CD14-positive monocyte (primary cell): ENCODE measurements at regions not wholly inside any gene's neighbourhood (a gene's known extent, or its start where the extent isn't known, plus 50 kb on each side); places are given as distances from the start of the nearest gene placed in this dataset.

Source experiments
- DNase-seq, 3 donors: peaks; one replicate each; pipeline ENCODE4 v3.0.0-alpha.2; 2011 to 2022
- H2AFZ ChIP-seq: 2 replicates; pipeline ENCODE4 v1.6.0; 2012; ENCODE audit warnings: mild to moderate bottlenecking, low read depth, low read length, inconsistent platforms; ENCODE audit not compliant: insufficient read depth, poor library complexity, severe bottlenecking
- H3K27ac ChIP-seq, 2 donors: 1 replicate in 1 of 2; 2 replicates in 1 of 2; pipeline ENCODE4 v1.5.1; 2012 to 2013; ENCODE audit warnings: low read length in 2 of 2, control low read depth in 1 of 2, inconsistent platforms in 1 of 2, low read depth in 1 of 2, mild to moderate bottlenecking in 1 of 2
- H3K27me3 ChIP-seq, 2 donors: one replicate each; pipeline versions ENCODE4 v1.6.0 to v1.6.1; 2011 to 2013; ENCODE audit warnings: low read length in 2 of 2; ENCODE audit not compliant: control insufficient read depth in 2 of 2, insufficient read depth in 2 of 2
- H3K36me3 ChIP-seq, 2 donors: replicated peaks in 1 of 2; 1 replicate in 1 of 2; 2 replicates in 1 of 2; pipeline versions ENCODE4 v1.5.1 to v1.6.1; 2012 to 2013; ENCODE audit warnings: low read length in 2 of 2, control low read depth in 1 of 2, inconsistent platforms in 1 of 2, mild to moderate bottlenecking in 1 of 2; ENCODE audit not compliant: insufficient read depth in 2 of 2, control insufficient read depth in 1 of 2
- H3K4me1 ChIP-seq, 2 donors: 1 replicate in 1 of 2; 2 replicates in 1 of 2; pipeline versions ENCODE4 v1.5.1 to v1.6.1; 2012 to 2013; ENCODE audit warnings: low read length in 2 of 2, control low read depth in 1 of 2, inconsistent platforms in 1 of 2, mild to moderate bottlenecking in 1 of 2, moderate library complexity in 1 of 2; ENCODE audit not compliant: insufficient read depth in 2 of 2, control insufficient read depth in 1 of 2
- H3K4me2 ChIP-seq: replicated peaks from 2 replicates; pipeline ENCODE3; 2012; ENCODE audit warnings: low read length, moderate library complexity, mild to moderate bottlenecking; ENCODE audit not compliant: poor library complexity, severe bottlenecking; ENCODE audit errors: extremely low read depth
- H3K4me3 ChIP-seq, 3 experiments: fragments of 200-600 bp in 1 of 3; sonication (generic) in 1 of 3; replicated peaks in 1 of 3; 1 replicate in 2 of 3; 2 replicates in 1 of 3; pipeline ENCODE4 v1.5.1; 2011 to 2013; ENCODE audit warnings: low read length in 3 of 3, mild to moderate bottlenecking in 3 of 3, control low read depth in 2 of 3, low read depth in 2 of 3, inconsistent platforms in 1 of 3, moderate library complexity in 1 of 3
- H3K79me2 ChIP-seq: 2 replicates; pipeline ENCODE4 v1.6.0; 2012; ENCODE audit warnings: mild to moderate bottlenecking, control low read depth, inconsistent platforms, low read length, moderate library complexity; ENCODE audit not compliant: insufficient read depth
- H3K9ac ChIP-seq: 2 replicates; pipeline ENCODE4 v1.6.0; 2017; ENCODE audit warnings: low read length, mild to moderate bottlenecking; ENCODE audit not compliant: insufficient read depth, poor library complexity, severe bottlenecking
- H3K9me3 ChIP-seq, 2 donors: replicated peaks in 1 of 2; 1 replicate in 1 of 2; 2 replicates in 1 of 2; pipeline versions ENCODE4 v1.5.1 to v1.6.1; 2012 to 2013; ENCODE audit warnings: low read length in 2 of 2, control low read depth in 1 of 2; ENCODE audit not compliant: control insufficient read depth in 1 of 2, insufficient read depth in 1 of 2
- H4K20me1 ChIP-seq: 2 replicates; pipeline ENCODE4 v1.6.0; 2012; ENCODE audit warnings: mild to moderate bottlenecking, low read length, control low read depth, moderate library complexity; ENCODE audit not compliant: insufficient read depth
- H3K27ac Mint-ChIP-seq, 7 donors: one replicate each; pipeline ENCODE4 v1.8.0; 2020; ENCODE audit warnings: mild to moderate bottlenecking in 7 of 7, mixed read lengths in 7 of 7, moderate library complexity in 6 of 7, inconsistent platforms in 2 of 7
- H3K27me3 Mint-ChIP-seq, 3 donors: one replicate each; pipeline ENCODE4 v1.8.0; 2021 to 2022; ENCODE audit warnings: low read depth in 3 of 3, mild to moderate bottlenecking in 3 of 3, mixed read lengths in 3 of 3, moderate library complexity in 3 of 3, inconsistent platforms in 1 of 3
- H3K36me3 Mint-ChIP-seq, 2 donors: one replicate each; pipeline ENCODE4 v1.8.0; 2020; ENCODE audit warnings: mixed read lengths in 2 of 2, inconsistent platforms in 1 of 2, mild to moderate bottlenecking in 1 of 2
- H3K4me1 Mint-ChIP-seq: one replicate; pipeline ENCODE4 v1.8.0; 2020; ENCODE audit warnings: mild to moderate bottlenecking, mixed read lengths
- H3K4me3 Mint-ChIP-seq, 2 donors: one replicate each; pipeline ENCODE4 v1.8.0; 2020; ENCODE audit warnings: mild to moderate bottlenecking in 2 of 2, mixed read lengths in 2 of 2, moderate library complexity in 1 of 2
- H3K9me3 Mint-ChIP-seq, 7 donors: one replicate each; pipeline ENCODE4 v1.8.0; 2020 to 2022; ENCODE audit warnings: mixed read lengths in 7 of 7, mild to moderate bottlenecking in 6 of 7, moderate library complexity in 6 of 7, inconsistent platforms in 2 of 7
- CTCF ChIP-seq: fragments of 200-600 bp; IDR thresholded peaks from one replicate; pipeline ENCODE4 v1.8.0; 2022; ENCODE audit warnings: antibody characterized with exemption, mild to moderate bottlenecking
- WGBS: methylation state at CpG from one replicate; pipeline ENCODE4 v1.1.5; 2013; ENCODE audit warnings: missing lambda C conversion rate; ENCODE audit not compliant: insufficient coverage; 5-methylcytosine and 5-hydroxymethylcytosine counted together
- intact Hi-C, 2 donors: fragments of 100-400 bp; cut with micrococcal nuclease; formaldehyde crosslinking; loops; one replicate each; pipeline versions ENCODE4 v1.15.0 to v1.15.1; 2023

GRCh38 chr2:51413726-51414125 is 381.8 kb upstream of the NRXN1 start:
- Histone ChIP-seq H3K4me1 (no peaks in the 10 kb centered on the region), H4K20me1 (no peaks in the 10 kb centered on the region), H3K9me3 (peaks cover 0 to 3% of the 10 kb centered on the region in 2 donors), H3K27ac (no peak overlapping the region), H3K79me2 (no peaks in the 10 kb centered on the region), H2AFZ (no peak overlapping the region), H3K4me3 (no peak overlapping the region), H3K36me3 (no peaks in the 10 kb centered on the region), H3K27me3 (no peaks in the 10 kb centered on the region), H3K4me2 (no peak overlapping the region), H3K9ac (no peak overlapping the region)
- no CpG with 5 or more reads among the region's 1 CpG for WGBS
- Mint-ChIP-seq H3K9me3 (peaks cover 0 to 2% (median 0%) of the 10 kb centered on the region in 7 donors), H3K27ac (no peak overlapping the region), H3K4me1 (no peaks in the 10 kb centered on the region), H3K27me3 (no peaks in the 10 kb centered on the region), H3K36me3 (no peaks in the 10 kb centered on the region), H3K4me3 (no peak overlapping the region)
- no peak for TF ChIP-seq CTCF
- intact Hi-C loops, result no loop called here
- DNase-seq, result no peak

GRCh38 chr2:51410331-51410730 is 378.4 kb upstream of the NRXN1 start:
- DNase-seq, result no peak
- H3K4me3 ChIP-seq, result no peak overlapping the region
- no peaks in the 10 kb centered on the region for H3K27me3 ChIP-seq
- Mint-ChIP-seq H3K4me1 (no peaks in the 10 kb centered on the region), H3K27me3 (no peaks in the 10 kb centered on the region), H3K4me3 (no peak overlapping the region), H3K27ac (no peak overlapping the region), H3K36me3 (no peaks in the 10 kb centered on the region), H3K9me3 (peaks cover 0 to 4% (median 2%) of the 10 kb centered on the region in 7 donors)
- no peak overlapping the region for H3K27ac ChIP-seq
- WGBS, result no CpG with 5 or more reads among the region's 3 CpGs
- H3K9ac ChIP-seq, result no peak overlapping the region
- no peak for TF ChIP-seq CTCF
- no peak overlapping the region for H3K4me2 ChIP-seq
- no peaks in the 10 kb centered on the region for H4K20me1 ChIP-seq
- no peaks in the 10 kb centered on the region for H3K36me3 ChIP-seq
- H3K79me2 ChIP-seq, result no peaks in the 10 kb centered on the region
- no peaks in the 10 kb centered on the region for H3K4me1 ChIP-seq
- H2AFZ ChIP-seq, result no peak overlapping the region
- peaks cover 0 to 3% of the 10 kb centered on the region in 2 donors for H3K9me3 ChIP-seq
- intact Hi-C loops, result no loop called here
